Fibroblast of lung (primary cell): ENCODE measurements at regions not wholly inside any gene's neighbourhood (a gene's known extent, or its start where the extent isn't known, plus 50 kb on each side); places are given as distances from the start of the nearest gene placed in this dataset.

ENCODE experiments used
- CTCF ChIP-seq, 2 donors: IDR thresholded peaks in 1 of 2; conservative IDR thresholded peaks in 1 of 2; 1 replicate in 1 of 2; 2 replicates in 1 of 2; pipeline ENCODE4 v1.5.1; 2011 to 2012; ENCODE audit warnings: low read length in 2 of 2, control low read depth in 1 of 2, inconsistent platforms in 1 of 2, low read depth in 1 of 2, mild to moderate bottlenecking in 1 of 2
- EZH2 ChIP-seq: IDR thresholded peaks from 2 replicates; pipeline ENCODE4 v1.5.1; 2012; ENCODE audit warnings: low read length, control low read depth, mild to moderate bottlenecking; ENCODE audit errors: missing control alignments

GRCh38 chr4:173880897-173881296, 350.9 kb upstream of the HAND2 start:
- no peak for TF ChIP-seq EZH2
- no peak for TF ChIP-seq CTCF (conservative IDR thresholded peaks at IDR 0.05 in 1 of 2, IDR thresholded peaks at IDR 0.05 in 1 of 2; ENCODE audit: low read depth in 1 of 2, low read length in 2 of 2)
